ENCODE measurements at regions not wholly inside any gene's neighbourhood (a gene's known extent, or its start where the extent isn't known, plus 50 kb on each side); places are given as distances from the start of the nearest gene placed in this dataset.

DNA sequence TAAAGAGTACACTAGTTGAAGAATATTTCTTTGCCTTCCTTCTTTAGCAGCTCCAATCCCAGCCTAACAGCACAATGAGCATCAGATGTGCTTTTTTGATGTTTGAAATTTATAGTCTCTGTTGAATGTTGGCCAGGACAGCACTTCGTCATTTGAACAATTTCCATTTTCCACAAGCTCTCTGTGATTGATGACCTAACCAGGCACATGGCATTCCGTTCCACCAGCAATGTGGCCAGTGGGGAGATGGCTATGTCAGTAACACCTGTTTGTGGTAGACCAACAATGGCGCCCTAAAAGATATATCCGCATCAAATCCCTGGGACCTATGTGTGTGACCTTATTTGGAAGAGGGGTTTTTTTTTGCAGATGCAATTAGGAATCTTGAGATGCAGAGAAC lies 66.8 kb downstream of the PALM2AKAP2 start (continued):
- TF ChIP-seq ARID4B (CRISPR knock-in tag; IDR thresholded peaks at IDR 0.05; ENCODE audit: borderline replicate concordance) (no peak), GRHL2 (CRISPR knock-in tag; IDR thresholded peaks at IDR 0.05; ENCODE audit: insufficient replicate concordance, severe bottlenecking) (no peak), CREM (CRISPR knock-in tag; IDR thresholded peaks at IDR 0.05) (no peak), MXD4 (CRISPR knock-in tag; IDR thresholded peaks at IDR 0.05; ENCODE audit: borderline replicate concordance) (no peak), FOXK1 (CRISPR knock-in tag; IDR thresholded peaks at IDR 0.05) (no peak), MYBL2 (CRISPR knock-in tag; IDR thresholded peaks at IDR 0.05) (no peak), SMAD3 (CRISPR knock-in tag; IDR thresholded peaks at IDR 0.05; ENCODE audit: borderline replicate concordance) (no peak), SOX15 (CRISPR knock-in tag; IDR thresholded peaks at IDR 0.05) (no peak)
- TF ChIP-seq, protein P1, sequence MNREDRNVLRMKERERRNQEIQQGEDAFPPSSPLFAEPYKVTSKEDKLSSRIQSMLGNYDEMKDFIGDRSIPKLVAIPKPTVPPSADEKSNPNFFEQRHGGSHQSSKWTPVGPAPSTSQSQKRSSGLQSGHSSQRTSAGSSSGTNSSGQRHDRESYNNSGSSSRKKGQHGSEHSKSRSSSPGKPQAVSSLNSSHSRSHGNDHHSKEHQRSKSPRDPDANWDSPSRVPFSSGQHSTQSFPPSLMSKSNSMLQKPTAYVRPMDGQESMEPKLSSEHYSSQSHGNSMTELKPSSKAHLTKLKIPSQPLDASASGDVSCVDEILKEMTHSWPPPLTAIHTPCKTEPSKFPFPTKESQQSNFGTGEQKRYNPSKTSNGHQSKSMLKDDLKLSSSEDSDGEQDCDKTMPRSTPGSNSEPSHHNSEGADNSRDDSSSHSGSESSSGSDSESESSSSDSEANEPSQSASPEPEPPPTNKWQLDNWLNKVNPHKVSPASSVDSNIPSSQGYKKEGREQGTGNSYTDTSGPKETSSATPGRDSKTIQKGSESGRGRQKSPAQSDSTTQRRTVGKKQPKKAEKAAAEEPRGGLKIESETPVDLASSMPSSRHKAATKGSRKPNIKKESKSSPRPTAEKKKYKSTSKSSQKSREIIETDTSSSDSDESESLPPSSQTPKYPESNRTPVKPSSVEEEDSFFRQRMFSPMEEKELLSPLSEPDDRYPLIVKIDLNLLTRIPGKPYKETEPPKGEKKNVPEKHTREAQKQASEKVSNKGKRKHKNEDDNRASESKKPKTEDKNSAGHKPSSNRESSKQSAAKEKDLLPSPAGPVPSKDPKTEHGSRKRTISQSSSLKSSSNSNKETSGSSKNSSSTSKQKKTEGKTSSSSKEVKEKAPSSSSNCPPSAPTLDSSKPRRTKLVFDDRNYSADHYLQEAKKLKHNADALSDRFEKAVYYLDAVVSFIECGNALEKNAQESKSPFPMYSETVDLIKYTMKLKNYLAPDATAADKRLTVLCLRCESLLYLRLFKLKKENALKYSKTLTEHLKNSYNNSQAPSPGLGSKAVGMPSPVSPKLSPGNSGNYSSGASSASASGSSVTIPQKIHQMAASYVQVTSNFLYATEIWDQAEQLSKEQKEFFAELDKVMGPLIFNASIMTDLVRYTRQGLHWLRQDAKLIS (CRISPR knock-in tag; IDR thresholded peaks at IDR 0.05; ENCODE audit: borderline replicate concordance): no peak
- TF ChIP-seq, protein P2, sequence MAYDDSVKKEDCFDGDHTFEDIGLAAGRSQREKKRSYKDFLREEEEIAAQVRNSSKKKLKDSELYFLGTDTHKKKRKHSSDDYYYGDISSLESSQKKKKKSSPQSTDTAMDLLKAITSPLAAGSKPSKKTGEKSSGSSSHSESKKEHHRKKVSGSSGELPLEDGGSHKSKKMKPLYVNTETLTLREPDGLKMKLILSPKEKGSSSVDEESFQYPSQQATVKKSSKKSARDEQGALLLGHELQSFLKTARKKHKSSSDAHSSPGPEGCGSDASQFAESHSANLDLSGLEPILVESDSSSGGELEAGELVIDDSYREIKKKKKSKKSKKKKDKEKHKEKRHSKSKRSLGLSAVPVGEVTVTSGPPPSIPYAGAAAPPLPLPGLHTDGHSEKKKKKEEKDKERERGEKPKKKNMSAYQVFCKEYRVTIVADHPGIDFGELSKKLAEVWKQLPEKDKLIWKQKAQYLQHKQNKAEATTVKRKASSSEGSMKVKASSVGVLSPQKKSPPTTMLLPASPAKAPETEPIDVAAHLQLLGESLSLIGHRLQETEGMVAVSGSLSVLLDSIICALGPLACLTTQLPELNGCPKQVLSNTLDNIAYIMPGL (CRISPR knock-in tag; IDR thresholded peaks at IDR 0.05): no peak

DNA sequence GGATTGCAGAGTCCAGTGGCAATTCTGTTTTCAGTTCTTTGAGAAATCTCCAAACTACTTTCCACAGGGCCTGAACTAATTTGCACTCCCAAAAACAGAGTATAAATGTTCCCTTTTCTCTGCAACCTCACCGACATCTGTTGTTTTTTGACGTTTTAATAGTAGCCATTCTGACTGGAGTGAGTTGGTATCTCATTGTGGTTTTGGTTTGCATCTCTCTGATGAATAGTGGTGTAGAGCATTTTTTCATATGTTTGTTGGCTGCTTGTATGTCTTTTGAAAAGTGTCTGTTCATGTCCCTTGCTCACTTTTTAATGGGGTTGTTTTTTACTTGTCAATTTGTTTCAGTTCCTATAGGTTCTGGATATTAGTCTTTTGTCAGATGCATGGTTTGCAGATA lies 72.6 kb downstream of the PALM2AKAP2 start:
- ATAC-seq: no peak
- POLR2A ChIA-PET: no interaction called here
- no peak for DNase-seq (ENCODE audit: low spot score)
- H3K27me3 Mint-ChIP-seq (ENCODE audit: low read depth): no peaks in the 10 kb centered on the region
- H3K36me3 Mint-ChIP-seq: no peaks in the 10 kb centered on the region
- TF ChIP-seq ZNF671 (CRISPR knock-in tag; IDR thresholded peaks at IDR 0.05): no peak
- no peak for TF ChIP-seq GRHL2 (CRISPR knock-in tag; IDR thresholded peaks at IDR 0.05; ENCODE audit: insufficient replicate concordance, severe bottlenecking)
- CTCF ChIA-PET: no interaction called here
- H3K27ac Mint-ChIP-seq: no peak overlapping the region
- H3K4me1 Mint-ChIP-seq: peaks cover 17% of the 10 kb centered on the region
- H3K4me3 Mint-ChIP-seq: no peak overlapping the region
- peaks cover 11% of the 10 kb centered on the region; the same call in 1 of the 2 replicates for H3K9me3 Mint-ChIP-seq

DNA sequence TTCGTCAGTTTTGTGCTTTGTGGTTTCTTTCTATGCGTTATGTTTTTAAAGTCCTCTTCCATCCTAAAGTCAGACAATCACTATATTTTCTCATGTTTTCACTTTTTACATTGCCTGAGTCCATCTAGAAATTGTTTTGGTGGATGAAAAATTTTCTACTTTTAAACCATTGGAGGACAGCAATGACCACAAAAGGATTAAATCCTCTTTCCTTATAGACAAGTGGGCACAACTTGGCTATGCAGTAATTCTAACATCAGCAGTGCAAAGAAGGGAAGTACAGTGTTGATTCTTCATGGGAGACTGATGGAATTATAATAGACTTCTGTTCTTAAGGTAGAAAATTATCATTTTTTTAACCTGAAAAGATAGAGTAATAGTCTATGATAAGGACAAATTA lies 75.5 kb downstream of the PALM2AKAP2 start:
- H3K27me3 Mint-ChIP-seq (ENCODE audit: low read depth): no peaks in the 10 kb centered on the region
- ChIA-PET POLR2A (no interaction called here), CTCF (no interaction called here)
- H3K9me3 Mint-ChIP-seq: peaks cover 8% of the 10 kb centered on the region; the same call in 1 of the 2 replicates
- no peak overlapping the region for H3K27ac Mint-ChIP-seq
- DNase-seq (ENCODE audit: low spot score) (no peak), ATAC-seq (no peak)
- H3K4me1 Mint-ChIP-seq: peaks cover 10% of the 10 kb centered on the region
- no peaks in the 10 kb centered on the region for H3K36me3 Mint-ChIP-seq
- no peak overlapping the region for H3K4me3 Mint-ChIP-seq
- TF ChIP-seq, protein P3, sequence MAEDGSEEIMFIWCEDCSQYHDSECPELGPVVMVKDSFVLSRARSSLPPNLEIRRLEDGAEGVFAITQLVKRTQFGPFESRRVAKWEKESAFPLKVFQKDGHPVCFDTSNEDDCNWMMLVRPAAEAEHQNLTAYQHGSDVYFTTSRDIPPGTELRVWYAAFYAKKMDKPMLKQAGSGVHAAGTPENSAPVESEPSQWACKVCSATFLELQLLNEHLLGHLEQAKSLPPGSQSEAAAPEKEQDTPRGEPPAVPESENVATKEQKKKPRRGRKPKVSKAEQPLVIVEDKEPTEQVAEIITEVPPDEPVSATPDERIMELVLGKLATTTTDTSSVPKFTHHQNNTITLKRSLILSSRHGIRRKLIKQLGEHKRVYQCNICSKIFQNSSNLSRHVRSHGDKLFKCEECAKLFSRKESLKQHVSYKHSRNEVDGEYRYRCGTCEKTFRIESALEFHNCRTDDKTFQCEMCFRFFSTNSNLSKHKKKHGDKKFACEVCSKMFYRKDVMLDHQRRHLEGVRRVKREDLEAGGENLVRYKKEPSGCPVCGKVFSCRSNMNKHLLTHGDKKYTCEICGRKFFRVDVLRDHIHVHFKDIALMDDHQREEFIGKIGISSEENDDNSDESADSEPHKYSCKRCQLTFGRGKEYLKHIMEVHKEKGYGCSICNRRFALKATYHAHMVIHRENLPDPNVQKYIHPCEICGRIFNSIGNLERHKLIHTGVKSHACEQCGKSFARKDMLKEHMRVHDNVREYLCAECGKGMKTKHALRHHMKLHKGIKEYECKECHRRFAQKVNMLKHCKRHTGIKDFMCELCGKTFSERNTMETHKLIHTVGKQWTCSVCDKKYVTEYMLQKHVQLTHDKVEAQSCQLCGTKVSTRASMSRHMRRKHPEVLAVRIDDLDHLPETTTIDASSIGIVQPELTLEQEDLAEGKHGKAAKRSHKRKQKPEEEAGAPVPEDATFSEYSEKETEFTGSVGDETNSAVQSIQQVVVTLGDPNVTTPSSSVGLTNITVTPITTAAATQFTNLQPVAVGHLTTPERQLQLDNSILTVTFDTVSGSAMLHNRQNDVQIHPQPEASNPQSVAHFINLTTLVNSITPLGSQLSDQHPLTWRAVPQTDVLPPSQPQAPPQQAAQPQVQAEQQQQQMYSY (CRISPR knock-in tag; IDR thresholded peaks at IDR 0.05): no peak

Measured in WTC11 (cell line).